H1 (cell line): ENCODE measurements at regions not wholly inside any gene's neighbourhood (a gene's known extent, or its start where the extent isn't known, plus 50 kb on each side); places are given as distances from the start of the nearest gene placed in this dataset.

ENCODE experiments used
- CTCF ChIP-seq, 3 experiments: IDR thresholded peaks; 1 replicate in 2 of 3; 2 replicates in 1 of 3; pipeline versions ENCODE4 v1.5.1 to v1.6.1; 2011; ENCODE audit warnings: low read length in 3 of 3, mild to moderate bottlenecking in 3 of 3, inconsistent platforms in 2 of 3, low read depth in 1 of 3, moderate library complexity in 1 of 3; ENCODE audit not compliant: insufficient read depth in 1 of 3; ENCODE audit errors: control extremely low read depth in 1 of 3
- KDM1A ChIP-seq: fragments of 200-600, 300-600 bp; sonication (generic); IDR thresholded peaks from 2 replicates; pipeline ENCODE4 v1.7.1; 2016; ENCODE audit warnings: mild to moderate bottlenecking, low read length, borderline replicate concordance
- MAFK ChIP-seq: IDR thresholded peaks from 2 replicates; pipeline ENCODE4 v1.6.1; 2012; ENCODE audit warnings: low read depth, mild to moderate bottlenecking, improper control_type of control experiment, low read length
- TAF7 ChIP-seq: optimal IDR thresholded peaks from 2 replicates; pipeline ENCODE3; 2011; ENCODE audit warnings: low read depth, mild to moderate bottlenecking, inconsistent platforms, low read length, moderate library complexity, borderline replicate concordance
- TF ChIP-seq, protein P1 (sequence below): IDR thresholded peaks from 2 replicates; pipeline ENCODE4 v1.6.1; 2012; ENCODE audit warnings: inconsistent platforms

DNA sequence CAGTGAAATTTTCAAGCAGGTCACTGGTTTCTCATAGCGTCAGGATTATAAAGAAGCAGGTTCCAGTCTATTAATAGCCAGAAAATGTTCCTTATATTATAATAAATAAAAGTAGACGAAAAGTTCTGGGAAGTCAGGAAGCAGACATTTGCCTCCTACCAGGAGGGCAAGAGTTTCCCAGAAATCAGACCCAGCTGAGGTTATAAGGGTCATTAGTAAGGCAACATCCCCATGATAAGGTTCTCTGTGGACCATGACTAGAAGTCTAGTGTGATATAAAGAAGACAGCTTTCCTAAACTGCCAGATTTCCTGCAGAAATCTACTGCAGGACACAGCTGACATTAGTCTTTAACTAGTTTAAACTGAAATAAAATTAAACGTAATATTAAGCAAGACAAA, 210.1 kb upstream of the STK17B start (continued):
- TF ChIP-seq, protein P1, sequence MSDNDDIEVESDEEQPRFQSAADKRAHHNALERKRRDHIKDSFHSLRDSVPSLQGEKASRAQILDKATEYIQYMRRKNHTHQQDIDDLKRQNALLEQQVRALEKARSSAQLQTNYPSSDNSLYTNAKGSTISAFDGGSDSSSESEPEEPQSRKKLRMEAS: no peak
- TF ChIP-seq KDM1A: no peak
- no peak for TF ChIP-seq MAFK
- no peak for TF ChIP-seq TAF7
- TF ChIP-seq CTCF (IDR thresholded peaks at IDR 0.05; ENCODE audit: control extremely low read depth in 1 of 3, insufficient read depth in 1 of 3, low read depth in 1 of 3, low read length in 3 of 3): no peak
